CD4-positive, alpha-beta T cell (primary cell): ENCODE measurements at regions not wholly inside any gene's neighbourhood (a gene's known extent, or its start where the extent isn't known, plus 50 kb on each side); places are given as distances from the start of the nearest gene placed in this dataset.

ENCODE experiments used
- ATAC-seq: fragments of 200-7000 bp; cut with Tn5 transposase; one replicate; pipeline ENCODE4 v1.10.0; 2022; ENCODE audit warnings: mild to moderate bottlenecking; ENCODE audit not compliant: poor library complexity
- CTCF ChIA-PET: fragments of 350-600 bp; sonication (Branson Sonifier 250); formaldehyde crosslinking; loops from one replicate; lab custom pipeline; 2021; ENCODE audit warnings: antibody characterized with exemption, inconsistent platforms; lab: Charles Lee
- POLR2A ChIA-PET: fragments of 350-600 bp; sonication (Branson Sonifier 250); formaldehyde crosslinking; loops from one replicate; lab custom pipeline; 2021; ENCODE audit warnings: antibody characterized with exemption, inconsistent platforms; lab: Charles Lee
- DNase-seq, 14 experiments: peaks; one replicate each; pipeline ENCODE4 v3.0.0-alpha.2; 2013 to 2020; ENCODE audit warnings: mixed read lengths in 2 of 14
- H3K27ac ChIP-seq, 2 donors: one replicate each; pipeline versions ENCODE4 v1.5.1 to v1.7.0; 2013; ENCODE audit warnings: low read length in 2 of 2, low read depth in 1 of 2, mild to moderate bottlenecking in 1 of 2
- H3K27me3 ChIP-seq, 2 experiments: 1 replicate in 1 of 2; 2 replicates in 1 of 2; pipeline versions ENCODE4 v1.6.1 to v1.7.0; 2013; ENCODE audit warnings: low read length in 2 of 2, control low read depth in 1 of 2, mild to moderate bottlenecking in 1 of 2, moderate library complexity in 1 of 2; ENCODE audit not compliant: insufficient read depth in 2 of 2, control insufficient read depth in 1 of 2
- H3K36me3 ChIP-seq: one replicate; pipeline ENCODE4 v1.6.1; 2013; ENCODE audit warnings: low read length, control low read depth; ENCODE audit not compliant: insufficient read depth
- H3K4me1 ChIP-seq: one replicate; pipeline ENCODE4 v1.6.1; 2013; ENCODE audit warnings: low read length, control low read depth; ENCODE audit not compliant: insufficient read depth
- H3K4me3 ChIP-seq: one replicate; pipeline ENCODE4 v1.5.1; 2013; ENCODE audit warnings: mild to moderate bottlenecking, low read length, moderate library complexity
- H3K9me3 ChIP-seq, 2 experiments: 1 replicate in 1 of 2; 2 replicates in 1 of 2; pipeline versions ENCODE4 v1.6.1 to v1.7.0; 2013; ENCODE audit warnings: low read length in 2 of 2, mild to moderate bottlenecking in 2 of 2, control low read depth in 1 of 2, moderate library complexity in 1 of 2; ENCODE audit not compliant: control insufficient read depth in 1 of 2, insufficient read depth in 1 of 2
- H3K27ac Mint-ChIP-seq: one replicate; pipeline ENCODE4 v1.8.0; 2020; ENCODE audit warnings: mixed read lengths
- H3K27me3 Mint-ChIP-seq: one replicate; pipeline ENCODE4 v1.8.0; 2021; ENCODE audit warnings: mixed read lengths
- H3K36me3 Mint-ChIP-seq: one replicate; pipeline ENCODE4 v1.8.0; 2021; ENCODE audit warnings: low read depth, mixed read lengths
- H3K4me1 Mint-ChIP-seq: one replicate; pipeline ENCODE4 v1.8.0; 2021; ENCODE audit warnings: low read depth, mixed read lengths
- H3K4me3 Mint-ChIP-seq: one replicate; pipeline ENCODE4 v1.8.0; 2020; ENCODE audit warnings: mild to moderate bottlenecking, mixed read lengths
- H3K9me3 Mint-ChIP-seq: one replicate; pipeline ENCODE4 v1.8.0; 2020; ENCODE audit warnings: mixed read lengths
- intact Hi-C, 2 experiments: fragments of 100-400 bp; cut with DNase I in 1 of 2; cut with micrococcal nuclease in 1 of 2; formaldehyde crosslinking; loops; one replicate each; pipeline versions ENCODE4 v1.15.1 to v1.9.0; 2023 to 2025; cut with DNase I, micrococcal nuclease
- TF ChIP-seq, protein P1 (sequence below): fragments of 200-600 bp; IDR thresholded peaks from one replicate; pipeline ENCODE4 v1.8.0; 2022; ENCODE audit warnings: antibody characterized with exemption, mild to moderate bottlenecking

DNA sequence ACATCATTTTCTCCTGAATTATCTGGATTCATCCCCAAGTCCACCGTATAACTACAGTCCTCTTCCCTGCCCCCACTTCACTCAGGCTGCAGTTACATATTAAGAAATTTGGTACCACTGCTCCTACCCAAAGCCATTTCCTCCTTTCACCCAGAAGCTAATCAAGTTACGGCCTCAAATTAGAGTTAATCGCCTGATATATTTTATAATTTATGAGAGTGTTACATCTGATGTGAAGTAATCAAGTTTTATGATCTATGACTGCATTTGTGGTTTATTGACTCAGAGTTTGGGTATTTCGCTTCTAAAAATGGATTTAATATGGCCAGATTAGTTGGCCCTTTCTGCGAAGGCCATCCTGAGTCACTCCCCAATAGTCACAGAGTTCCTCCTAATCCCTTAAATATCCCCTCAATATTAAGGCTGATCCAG lies 223.6 kb upstream of the KIF2A start:
- TF ChIP-seq, protein P1, sequence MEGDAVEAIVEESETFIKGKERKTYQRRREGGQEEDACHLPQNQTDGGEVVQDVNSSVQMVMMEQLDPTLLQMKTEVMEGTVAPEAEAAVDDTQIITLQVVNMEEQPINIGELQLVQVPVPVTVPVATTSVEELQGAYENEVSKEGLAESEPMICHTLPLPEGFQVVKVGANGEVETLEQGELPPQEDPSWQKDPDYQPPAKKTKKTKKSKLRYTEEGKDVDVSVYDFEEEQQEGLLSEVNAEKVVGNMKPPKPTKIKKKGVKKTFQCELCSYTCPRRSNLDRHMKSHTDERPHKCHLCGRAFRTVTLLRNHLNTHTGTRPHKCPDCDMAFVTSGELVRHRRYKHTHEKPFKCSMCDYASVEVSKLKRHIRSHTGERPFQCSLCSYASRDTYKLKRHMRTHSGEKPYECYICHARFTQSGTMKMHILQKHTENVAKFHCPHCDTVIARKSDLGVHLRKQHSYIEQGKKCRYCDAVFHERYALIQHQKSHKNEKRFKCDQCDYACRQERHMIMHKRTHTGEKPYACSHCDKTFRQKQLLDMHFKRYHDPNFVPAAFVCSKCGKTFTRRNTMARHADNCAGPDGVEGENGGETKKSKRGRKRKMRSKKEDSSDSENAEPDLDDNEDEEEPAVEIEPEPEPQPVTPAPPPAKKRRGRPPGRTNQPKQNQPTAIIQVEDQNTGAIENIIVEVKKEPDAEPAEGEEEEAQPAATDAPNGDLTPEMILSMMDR: no peak
- no peak for ATAC-seq
- peaks cover 6% of the 10 kb centered on the region for H3K4me1 Mint-ChIP-seq

DNA sequence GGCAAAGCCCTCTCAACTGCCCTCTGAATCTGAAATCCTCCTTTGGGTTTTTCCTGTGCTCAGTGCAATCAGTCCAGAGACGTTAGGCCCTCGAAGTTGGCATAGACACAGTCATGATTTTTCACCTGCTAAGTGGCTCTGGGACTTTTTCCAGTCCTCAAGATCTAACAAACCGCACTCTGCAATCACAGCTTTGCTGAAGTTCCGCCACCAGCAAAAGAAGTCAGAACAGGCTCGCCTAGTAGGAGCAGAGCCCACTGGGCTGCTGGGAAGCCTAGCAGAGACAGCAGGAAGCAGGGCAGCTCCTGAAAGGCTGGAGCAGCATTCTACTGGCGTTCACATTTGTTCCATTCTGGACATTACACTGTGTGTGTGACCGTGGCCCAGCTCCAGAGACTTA lies 222.8 kb upstream of the KIF2A start:
- POLR2A ChIA-PET: no interaction called here
- TF ChIP-seq, protein P1: no peak

More for the DNA sequence above, 223.6 kb upstream of the KIF2A start:
- intact Hi-C loops: no loop called here
- Mint-ChIP-seq H3K27ac (no peak overlapping the region), H3K9me3 (no peaks in the 10 kb centered on the region), H3K27me3 (no peaks in the 10 kb centered on the region), H3K4me3 (no peak overlapping the region), H3K36me3 (no peaks in the 10 kb centered on the region)
- Histone ChIP-seq H3K36me3 (no peaks in the 10 kb centered on the region), H3K4me3 (no peak overlapping the region), H3K27ac (no peak overlapping the region), H3K27me3 (no peaks in the 10 kb centered on the region), H3K4me1 (no peaks in the 10 kb centered on the region), H3K9me3 (no peaks in the 10 kb centered on the region)
- ChIA-PET CTCF (no interaction called here), POLR2A (no interaction called here)
- no peak for DNase-seq

DNA sequence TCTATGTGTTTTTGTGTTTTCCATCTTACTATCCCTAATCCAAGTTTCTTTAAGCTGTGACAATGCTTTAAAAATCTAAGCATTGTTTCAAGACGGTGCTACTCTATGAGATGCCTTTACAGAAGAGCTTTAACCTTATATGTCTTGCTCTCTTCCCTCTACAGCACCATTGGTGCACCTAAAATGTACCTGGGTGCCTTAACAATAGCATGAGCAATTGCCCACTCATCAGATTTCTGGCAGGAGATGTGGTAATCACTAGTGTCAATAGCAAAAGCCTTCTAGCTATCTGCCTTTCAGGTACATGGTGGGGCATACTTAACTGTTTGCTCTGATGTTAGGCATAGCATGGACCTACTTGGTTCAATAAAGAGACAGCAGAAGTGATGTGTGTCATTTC lies 222.3 kb upstream of the KIF2A start:
- intact Hi-C loops: no loop called here
- H3K27me3 Mint-ChIP-seq: no peaks in the 10 kb centered on the region
- no peak overlapping the region for H3K4me3 Mint-ChIP-seq
- H3K4me3 ChIP-seq: no peak overlapping the region
- ChIA-PET CTCF (no interaction called here), POLR2A (no interaction called here)
- H3K27ac ChIP-seq: no peak overlapping the region
- H3K36me3 ChIP-seq: no peaks in the 10 kb centered on the region
- TF ChIP-seq, protein P1: no peak
- H3K4me1 ChIP-seq: no peaks in the 10 kb centered on the region
- H3K4me1 Mint-ChIP-seq: no peaks in the 10 kb centered on the region
- H3K36me3 Mint-ChIP-seq: no peaks in the 10 kb centered on the region
- no peaks in the 10 kb centered on the region for H3K9me3 Mint-ChIP-seq
- H3K27ac Mint-ChIP-seq: no peak overlapping the region
- DNase-seq (no peak), ATAC-seq (no peak)
- no peaks in the 10 kb centered on the region for H3K9me3 ChIP-seq
- no peaks in the 10 kb centered on the region for H3K27me3 ChIP-seq

More for the DNA sequence above, 222.8 kb upstream of the KIF2A start:
- Histone ChIP-seq H3K4me1 (no peaks in the 10 kb centered on the region), H3K27me3 (no peaks in the 10 kb centered on the region), H3K4me3 (no peak overlapping the region), H3K27ac (no peak overlapping the region), H3K36me3 (no peaks in the 10 kb centered on the region), H3K9me3 (no peaks in the 10 kb centered on the region)
- H3K36me3 Mint-ChIP-seq: no peaks in the 10 kb centered on the region
- no peak for DNase-seq
- no peak for ATAC-seq
- H3K9me3 Mint-ChIP-seq: no peaks in the 10 kb centered on the region
- no peaks in the 10 kb centered on the region for H3K27me3 Mint-ChIP-seq
- no peak overlapping the region for H3K4me3 Mint-ChIP-seq
- no peak overlapping the region for H3K27ac Mint-ChIP-seq
- CTCF ChIA-PET: no interaction called here
- intact Hi-C loops: no loop called here
- peaks cover under 1% of the 10 kb centered on the region for H3K4me1 Mint-ChIP-seq
